ENCODE measurements at regions not wholly inside any gene's neighbourhood (a gene's known extent, or its start where the extent isn't known, plus 50 kb on each side); places are given as distances from the start of the nearest gene placed in this dataset.

DNA sequence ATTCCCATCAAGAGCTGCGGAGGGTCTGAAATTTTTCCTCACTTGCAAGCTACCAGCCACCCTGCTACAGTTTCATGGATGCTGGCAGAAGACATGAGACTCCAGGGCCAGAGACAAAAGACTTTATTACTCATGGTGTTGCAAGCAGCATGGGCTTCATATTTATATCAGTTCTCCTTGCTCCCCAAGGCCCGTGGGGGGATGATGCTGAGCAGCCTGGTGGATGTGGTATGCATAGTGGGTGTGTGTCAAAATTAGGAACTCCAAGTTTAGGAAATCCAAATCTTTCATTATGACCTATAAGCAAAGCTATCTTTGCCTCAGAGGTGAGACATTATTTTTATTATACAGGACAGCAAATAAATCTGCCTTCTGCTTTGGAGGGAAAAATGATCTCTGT lies 105.7 kb upstream of the ALDH1B1 start:
- DNase-seq: no peak
- Histone ChIP-seq H3K9me3 (no peaks in the 10 kb centered on the region), H3K4me1 (no peaks in the 10 kb centered on the region), H3K4me3 (no peak overlapping the region), H3K27ac (no peak overlapping the region), H3K36me3 (no peaks in the 10 kb centered on the region), H3K27me3 (no peaks in the 10 kb centered on the region)
- TF ChIP-seq, protein P1, sequence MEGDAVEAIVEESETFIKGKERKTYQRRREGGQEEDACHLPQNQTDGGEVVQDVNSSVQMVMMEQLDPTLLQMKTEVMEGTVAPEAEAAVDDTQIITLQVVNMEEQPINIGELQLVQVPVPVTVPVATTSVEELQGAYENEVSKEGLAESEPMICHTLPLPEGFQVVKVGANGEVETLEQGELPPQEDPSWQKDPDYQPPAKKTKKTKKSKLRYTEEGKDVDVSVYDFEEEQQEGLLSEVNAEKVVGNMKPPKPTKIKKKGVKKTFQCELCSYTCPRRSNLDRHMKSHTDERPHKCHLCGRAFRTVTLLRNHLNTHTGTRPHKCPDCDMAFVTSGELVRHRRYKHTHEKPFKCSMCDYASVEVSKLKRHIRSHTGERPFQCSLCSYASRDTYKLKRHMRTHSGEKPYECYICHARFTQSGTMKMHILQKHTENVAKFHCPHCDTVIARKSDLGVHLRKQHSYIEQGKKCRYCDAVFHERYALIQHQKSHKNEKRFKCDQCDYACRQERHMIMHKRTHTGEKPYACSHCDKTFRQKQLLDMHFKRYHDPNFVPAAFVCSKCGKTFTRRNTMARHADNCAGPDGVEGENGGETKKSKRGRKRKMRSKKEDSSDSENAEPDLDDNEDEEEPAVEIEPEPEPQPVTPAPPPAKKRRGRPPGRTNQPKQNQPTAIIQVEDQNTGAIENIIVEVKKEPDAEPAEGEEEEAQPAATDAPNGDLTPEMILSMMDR (IDR thresholded peaks at IDR 0.05): no peak
- intact Hi-C loops (cut with DNase I; ENCODE audit: low total_unique reads): loop anchor here (10.0 kb wide), 1 partner anchor 48 kb away; no protein-coding TSS in a partner anchor

DNA sequence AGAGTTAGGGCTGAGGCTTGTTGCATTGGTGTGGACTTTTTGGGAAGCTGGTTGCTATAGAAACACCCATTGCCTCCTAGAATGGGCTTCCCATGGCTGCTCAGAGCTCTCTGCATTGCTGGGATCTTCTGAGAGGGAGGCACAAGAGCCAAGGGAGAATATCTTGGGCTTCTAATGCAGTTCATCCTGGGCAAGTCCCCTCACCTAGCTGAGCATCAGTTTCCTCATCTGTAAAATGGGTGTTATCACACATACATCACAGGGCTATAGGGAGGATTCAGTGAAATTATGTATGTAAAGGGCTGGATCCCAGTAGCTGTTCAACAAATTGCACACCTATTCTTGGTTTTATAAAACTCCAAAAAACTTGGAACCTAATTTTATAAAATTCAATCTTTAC lies 106.1 kb upstream of the ALDH1B1 start:
- no peak for DNase-seq
- no peaks in the 10 kb centered on the region for H3K27me3 ChIP-seq
- no peaks in the 10 kb centered on the region for H3K4me1 ChIP-seq
- TF ChIP-seq, protein P1 (IDR thresholded peaks at IDR 0.05): no peak
- no peaks in the 10 kb centered on the region for H3K36me3 ChIP-seq
- H3K27ac ChIP-seq: no peak overlapping the region
- H3K4me3 ChIP-seq: no peak overlapping the region
- no peaks in the 10 kb centered on the region for H3K9me3 ChIP-seq
- intact Hi-C loops (cut with DNase I; ENCODE audit: low total_unique reads): loop anchor here (10.0 kb wide), 1 partner anchor 48 kb away; no protein-coding TSS in a partner anchor

- H3K4me1 ChIP-seq: no peaks in the 10 kb centered on the region
- DNase-seq: no peak
- H3K27ac ChIP-seq: no peak overlapping the region
- no peak overlapping the region for H3K4me3 ChIP-seq
- no peaks in the 10 kb centered on the region for H3K36me3 ChIP-seq
- no peaks in the 10 kb centered on the region for H3K9me3 ChIP-seq
- H3K27me3 ChIP-seq: peaks cover 0 to 7% of the 10 kb centered on the region in 2 donors
- TF ChIP-seq, protein P1 (IDR thresholded peaks at IDR 0.05): no peak
- intact Hi-C loops (cut with DNase I; ENCODE audit: low total_unique reads): loop anchor here (10.0 kb wide), 1 partner anchor 50 kb away; no protein-coding TSS in a partner anchor
Observed at GRCh38 chr9:38285236-38285635, 107.3 kb upstream of the ALDH1B1 start.

DNA sequence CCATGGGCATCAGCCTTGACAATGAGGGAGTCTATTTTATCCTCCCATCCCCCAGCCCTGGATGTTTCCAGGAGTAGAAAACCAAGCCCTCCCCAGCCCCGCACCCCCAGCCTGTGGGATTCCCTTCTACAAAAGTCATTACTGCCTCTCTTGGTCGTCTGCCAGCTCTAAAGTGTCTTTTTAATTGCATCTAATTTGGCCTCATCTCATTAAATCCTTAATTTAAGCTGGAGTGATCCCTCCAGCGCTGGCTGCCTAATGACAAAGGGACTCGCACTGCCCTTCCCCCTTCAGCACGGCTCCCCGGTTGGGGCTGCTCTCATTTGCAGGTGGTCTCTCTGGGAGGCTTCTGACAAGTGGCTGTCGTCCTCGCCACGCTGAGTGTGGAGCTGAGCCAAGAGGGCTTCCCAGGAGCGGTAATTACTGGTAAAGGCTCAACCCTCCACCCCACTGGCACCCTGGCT lies 107.9 kb upstream of the ALDH1B1 start:
- H3K27ac ChIP-seq: no peak overlapping the region
- DNase-seq: no peak
- no peaks in the 10 kb centered on the region for H3K9me3 ChIP-seq
- intact Hi-C loops (cut with DNase I; ENCODE audit: low total_unique reads): loop anchor here (10.0 kb wide), 1 partner anchor 50 kb away; no protein-coding TSS in a partner anchor
- TF ChIP-seq, protein P1 (IDR thresholded peaks at IDR 0.05): no peak
- H3K27me3 ChIP-seq: peaks cover 0 to 7% of the 10 kb centered on the region in 2 donors
- H3K36me3 ChIP-seq: no peaks in the 10 kb centered on the region
- no peak overlapping the region for H3K4me3 ChIP-seq
- H3K4me1 ChIP-seq: no peaks in the 10 kb centered on the region

- no peak for DNase-seq
- no peaks in the 10 kb centered on the region for H3K4me1 ChIP-seq
- H3K27me3 ChIP-seq: peaks cover 0 to 7% of the 10 kb centered on the region in 2 donors
- intact Hi-C loops (cut with DNase I; ENCODE audit: low total_unique reads): loop anchor here (10.0 kb wide), 1 partner anchor 51 kb away; no protein-coding TSS in a partner anchor
- H3K27ac ChIP-seq: no peak overlapping the region
- H3K4me3 ChIP-seq: no peak overlapping the region
- no peaks in the 10 kb centered on the region for H3K36me3 ChIP-seq
- H3K9me3 ChIP-seq: no peaks in the 10 kb centered on the region
- TF ChIP-seq, protein P1 (IDR thresholded peaks at IDR 0.05): no peak
Observed at GRCh38 chr9:38284039-38284575, 108.4 kb upstream of the ALDH1B1 start.

All from tibial artery (tissue), 4 donors.